Suprapubic skin (tissue), 4 donors: ENCODE measurements at regions not wholly inside any gene's neighbourhood (a gene's known extent, or its start where the extent isn't known, plus 50 kb on each side); places are given as distances from the start of the nearest gene placed in this dataset.

ENCODE experiments used
- CTCF ChIP-seq, 2 donors: fragments of 200-600 bp in 1 of 2; fragments of 450-650 bp in 1 of 2; sonication (generic) in 1 of 2; IDR thresholded peaks; one replicate each; pipeline ENCODE4 v1.5.1; 2016 to 2019; ENCODE audit warnings: antibody characterized with exemption in 2 of 2, mild to moderate bottlenecking in 1 of 2, moderate library complexity in 1 of 2
- POLR2A ChIP-seq, 2 donors: fragments of 450-650 bp; IDR thresholded peaks; one replicate each; pipeline ENCODE4 v1.6.1; 2017; ENCODE audit warnings: antibody characterized with exemption in 2 of 2, mild to moderate bottlenecking in 2 of 2, moderate library complexity in 2 of 2
- POLR2AphosphoS5 ChIP-seq, 3 donors: sonication (generic); formaldehyde crosslinking; IDR thresholded peaks; one replicate each; pipeline ENCODE4 v1.6.1; 2017; ENCODE audit warnings: antibody characterized with exemption in 3 of 3

GRCh38 chr12:93319523-93320050 is 58.1 kb upstream of the NUDT4 start:
- TF ChIP-seq CTCF (IDR thresholded peaks at IDR 0.05): no peak
- no peak for TF ChIP-seq POLR2A (IDR thresholded peaks at IDR 0.05)
- no peak for TF ChIP-seq POLR2AphosphoS5 (IDR thresholded peaks at IDR 0.05)
